IPS-20b (cell line): ENCODE measurements at regions not wholly inside any gene's neighbourhood (a gene's known extent, or its start where the extent isn't known, plus 50 kb on each side); places are given as distances from the start of the nearest gene placed in this dataset.

Experiments used
- H3K27ac ChIP-seq: one replicate; pipeline ENCODE4 v1.5.1; 2013; ENCODE audit warnings: low read length
- H3K27me3 ChIP-seq: 2 replicates; pipeline ENCODE4 v1.6.1; 2013; ENCODE audit warnings: mild to moderate bottlenecking, low read length, inconsistent platforms; ENCODE audit not compliant: insufficient read depth
- H3K36me3 ChIP-seq: 2 replicates; pipeline ENCODE4 v1.6.1; 2013; ENCODE audit warnings: low read depth, mild to moderate bottlenecking, inconsistent platforms, low read length, moderate library complexity; ENCODE audit not compliant: insufficient read depth
- H3K4me1 ChIP-seq: 2 replicates; pipeline ENCODE4 v1.6.1; 2013; ENCODE audit warnings: mild to moderate bottlenecking, control low read depth, inconsistent platforms, low read length, moderate library complexity; ENCODE audit not compliant: insufficient read depth
- H3K4me3 ChIP-seq: 2 replicates; pipeline ENCODE4 v1.5.1; 2013; ENCODE audit warnings: mild to moderate bottlenecking, low read length, inconsistent platforms
- H3K9ac ChIP-seq: 2 replicates; pipeline ENCODE4 v1.6.1; 2013; ENCODE audit warnings: low read depth, mild to moderate bottlenecking, inconsistent platforms, low read length, moderate library complexity
- H3K9me3 ChIP-seq: 2 replicates; pipeline ENCODE4 v1.6.1; 2013; ENCODE audit warnings: mild to moderate bottlenecking, low read depth, low read length, inconsistent platforms; ENCODE audit not compliant: insufficient read depth

DNA sequence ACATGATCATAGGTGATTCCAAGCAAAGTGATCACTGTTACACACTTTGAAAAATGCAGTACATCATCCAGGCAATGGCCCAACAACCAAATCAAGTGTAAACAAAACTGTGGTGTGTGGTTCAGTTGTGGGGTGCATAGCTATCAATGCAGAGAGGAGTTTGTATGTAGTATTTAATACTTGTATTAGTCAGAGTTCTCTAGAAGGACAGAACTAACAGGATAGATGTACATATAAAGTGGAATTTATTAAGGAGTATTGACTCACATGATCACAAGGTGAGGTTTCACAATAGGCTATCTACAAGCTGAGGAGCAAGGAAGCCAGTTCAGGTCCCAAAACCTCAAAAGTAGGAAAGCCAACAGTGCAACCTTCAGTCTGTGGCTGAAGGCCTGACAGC is 249.3 kb upstream of the HTR2A start:
- H3K4me1 ChIP-seq: no peaks in the 10 kb centered on the region; the same call in 1 of the 2 replicates
- H3K9me3 ChIP-seq: no peaks in the 10 kb centered on the region
- H3K27me3 ChIP-seq: no peaks in the 10 kb centered on the region
- no peak overlapping the region for H3K27ac ChIP-seq
- H3K36me3 ChIP-seq: no peaks in the 10 kb centered on the region
- no peak overlapping the region for H3K4me3 ChIP-seq
- H3K9ac ChIP-seq: no peak overlapping the region

DNA sequence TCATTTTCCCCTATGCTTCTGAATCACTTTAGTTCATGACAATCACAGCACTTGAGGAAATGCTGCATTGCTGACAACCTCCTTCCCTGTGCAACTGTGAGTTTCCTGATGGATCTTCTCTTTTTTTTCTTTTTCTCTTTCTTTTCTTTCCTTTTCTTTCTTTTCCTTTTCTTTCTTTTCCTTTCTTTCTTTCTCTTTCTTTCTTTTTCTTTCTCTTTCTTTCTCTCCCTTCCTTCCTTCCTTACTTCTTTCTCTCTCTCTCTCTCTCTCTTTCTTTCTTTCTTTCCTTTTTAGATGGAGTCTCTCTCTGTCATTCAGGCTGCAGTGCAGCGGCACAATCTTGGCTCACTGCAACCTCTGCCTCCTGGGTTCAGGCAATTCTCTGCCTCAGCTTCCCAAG is 247.9 kb upstream of the HTR2A start:
- H3K9ac ChIP-seq: no peak overlapping the region
- H3K4me1 ChIP-seq: no peaks in the 10 kb centered on the region; the same call in 1 of the 2 replicates
- no peaks in the 10 kb centered on the region for H3K27me3 ChIP-seq
- no peaks in the 10 kb centered on the region for H3K9me3 ChIP-seq
- H3K27ac ChIP-seq: no peak overlapping the region
- H3K36me3 ChIP-seq: no peaks in the 10 kb centered on the region
- no peak overlapping the region for H3K4me3 ChIP-seq

DNA sequence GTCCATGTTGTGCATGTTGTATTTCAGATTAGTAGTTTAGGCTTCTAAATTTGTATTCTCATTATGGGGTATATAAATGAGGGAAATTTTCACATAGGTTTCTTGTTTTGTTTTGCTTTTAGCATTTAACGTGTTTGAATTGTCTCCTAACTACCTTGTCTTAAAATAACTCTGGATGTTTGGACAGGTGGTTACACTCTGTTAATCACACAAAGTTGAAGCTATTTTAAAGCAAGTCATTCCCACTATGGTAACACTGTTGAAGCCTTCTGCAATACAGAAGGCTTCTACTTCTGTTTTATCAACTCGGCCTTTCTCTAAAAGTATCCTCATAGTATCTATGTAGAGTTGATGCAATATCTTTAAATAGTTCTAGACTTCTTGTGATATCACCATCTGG is 245.3 kb upstream of the HTR2A start:
- H3K9me3 ChIP-seq: no peaks in the 10 kb centered on the region
- H3K9ac ChIP-seq: no peak overlapping the region
- no peak overlapping the region for H3K4me3 ChIP-seq
- no peaks in the 10 kb centered on the region; the same call in 1 of the 2 replicates for H3K4me1 ChIP-seq
- H3K36me3 ChIP-seq: no peaks in the 10 kb centered on the region
- H3K27ac ChIP-seq: no peak overlapping the region
- no peaks in the 10 kb centered on the region for H3K27me3 ChIP-seq

DNA sequence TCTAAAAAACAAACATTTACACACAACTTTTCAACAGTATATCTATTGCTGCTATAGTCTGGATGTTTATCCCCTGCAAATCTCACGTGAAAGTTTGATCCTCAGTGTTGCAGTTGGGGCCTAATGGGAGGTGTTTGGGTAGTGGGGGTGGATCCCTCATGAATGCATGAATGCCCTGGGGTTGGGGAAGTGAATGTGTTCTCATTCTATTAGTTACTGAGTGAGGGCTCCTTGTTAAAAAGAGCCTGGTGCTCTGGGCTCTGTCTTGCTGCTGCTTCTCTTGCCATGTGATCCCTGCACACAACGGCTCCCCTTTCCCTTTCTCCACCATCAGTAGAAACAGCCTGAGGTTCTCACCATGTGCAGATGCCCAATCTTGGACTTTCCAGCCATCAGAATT is 242.7 kb upstream of the HTR2A start:
- no peak overlapping the region for H3K27ac ChIP-seq
- H3K36me3 ChIP-seq: no peaks in the 10 kb centered on the region
- H3K27me3 ChIP-seq: no peaks in the 10 kb centered on the region
- no peaks in the 10 kb centered on the region for H3K9me3 ChIP-seq
- H3K9ac ChIP-seq: no peak overlapping the region
- peaks cover 6% of the 10 kb centered on the region; the same call in 1 of the 2 replicates for H3K4me1 ChIP-seq
- H3K4me3 ChIP-seq: no peak overlapping the region

DNA sequence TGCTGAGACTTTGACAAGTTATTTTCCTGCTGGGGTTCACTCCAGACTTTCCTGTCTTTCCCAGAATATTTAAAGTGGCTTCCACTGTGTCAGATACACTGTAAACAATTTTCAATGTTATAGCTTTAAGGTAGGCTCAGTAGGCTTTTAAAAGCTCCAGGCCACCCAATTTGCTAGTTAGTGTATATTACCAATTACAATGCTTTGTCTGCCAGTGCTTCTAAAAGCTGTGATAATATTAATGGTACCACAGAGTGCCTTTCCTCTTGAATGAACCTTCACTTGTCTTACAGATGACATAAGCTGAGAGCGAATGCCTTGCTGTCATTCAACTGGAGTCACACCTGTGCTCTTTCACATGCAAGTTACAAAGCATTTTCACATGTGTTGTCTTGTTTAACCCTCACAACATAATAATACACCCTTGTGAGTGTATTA is 239.7 kb upstream of the HTR2A start:
- H3K9me3 ChIP-seq: no peaks in the 10 kb centered on the region
- no peak overlapping the region for H3K9ac ChIP-seq
- H3K27me3 ChIP-seq: no peaks in the 10 kb centered on the region
- no peak overlapping the region for H3K27ac ChIP-seq
- H3K36me3 ChIP-seq: no peaks in the 10 kb centered on the region
- no peak overlapping the region for H3K4me3 ChIP-seq
- peaks cover 6% of the 10 kb centered on the region; the same call in 1 of the 2 replicates for H3K4me1 ChIP-seq

DNA sequence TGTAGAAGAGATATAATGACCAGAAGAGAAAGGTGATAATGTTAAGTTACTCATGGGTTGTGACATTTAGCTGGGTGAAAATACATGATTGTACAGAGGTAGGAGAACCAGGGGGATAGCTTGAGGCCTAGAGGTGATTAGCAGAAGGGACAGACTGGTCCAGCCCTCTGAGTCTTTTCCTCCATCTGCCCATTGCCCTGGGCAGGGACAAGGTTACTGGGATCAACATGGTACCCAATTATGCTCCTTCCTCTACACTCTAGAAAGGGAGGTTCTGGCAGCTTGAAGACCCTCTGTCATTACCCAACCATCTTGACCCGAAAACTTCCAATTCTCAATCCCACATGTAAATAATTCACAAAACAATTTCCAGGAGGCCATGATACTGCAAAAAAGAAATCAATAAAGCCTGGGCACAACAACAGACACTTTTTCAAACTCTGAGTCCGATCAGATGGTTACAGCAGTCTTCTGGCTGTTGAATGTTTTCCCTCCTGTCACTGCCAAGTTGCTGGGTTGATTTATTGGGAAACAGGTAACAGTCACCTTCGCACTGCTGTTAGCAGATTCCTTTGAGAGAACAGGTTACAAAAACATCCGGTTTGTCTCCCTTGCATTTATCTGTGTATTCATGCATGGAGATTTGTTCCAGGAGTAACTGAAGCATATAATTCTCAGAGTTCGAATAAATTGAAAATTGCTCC is 239.1 kb upstream of the HTR2A start:
- peaks cover 6% of the 10 kb centered on the region; the same call in 1 of the 2 replicates for H3K4me1 ChIP-seq
- H3K27me3 ChIP-seq: no peaks in the 10 kb centered on the region
- H3K9ac ChIP-seq: no peak overlapping the region
- H3K4me3 ChIP-seq: no peak overlapping the region
- no peaks in the 10 kb centered on the region for H3K9me3 ChIP-seq
- no peaks in the 10 kb centered on the region for H3K36me3 ChIP-seq
- no peak overlapping the region for H3K27ac ChIP-seq

DNA sequence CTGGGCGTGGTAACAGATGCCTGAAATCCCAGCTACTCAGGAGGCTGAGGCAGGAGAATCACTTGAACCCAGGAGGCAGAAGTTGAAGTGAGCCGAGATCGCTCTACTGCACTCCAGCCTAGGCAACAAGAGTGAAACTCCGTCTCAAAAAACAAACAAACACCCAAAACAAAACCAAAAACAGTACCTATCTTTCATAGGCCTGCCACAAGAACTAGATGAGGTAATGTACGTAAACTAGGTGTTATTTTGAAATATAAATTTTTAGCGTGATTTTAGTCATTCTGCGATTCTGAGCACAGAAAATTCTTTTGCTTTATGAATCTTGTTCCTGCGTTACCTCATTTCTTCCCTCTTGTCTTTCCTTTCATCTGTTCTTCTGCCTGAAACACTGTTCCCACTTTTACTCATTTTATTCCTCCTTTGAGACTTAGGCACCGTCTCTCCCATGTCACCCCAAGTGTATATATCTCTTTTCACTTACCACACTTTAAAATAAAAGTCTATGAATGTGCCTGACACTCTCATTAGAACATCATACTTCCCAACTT is 238.2 kb upstream of the HTR2A start:
- H3K27ac ChIP-seq: no peak overlapping the region
- no peaks in the 10 kb centered on the region for H3K9me3 ChIP-seq
- H3K4me3 ChIP-seq: no peak overlapping the region
- H3K27me3 ChIP-seq: no peaks in the 10 kb centered on the region
- H3K4me1 ChIP-seq: peaks cover 6% of the 10 kb centered on the region; the same call in 1 of the 2 replicates
- no peaks in the 10 kb centered on the region for H3K36me3 ChIP-seq
- H3K9ac ChIP-seq: no peak overlapping the region

DNA sequence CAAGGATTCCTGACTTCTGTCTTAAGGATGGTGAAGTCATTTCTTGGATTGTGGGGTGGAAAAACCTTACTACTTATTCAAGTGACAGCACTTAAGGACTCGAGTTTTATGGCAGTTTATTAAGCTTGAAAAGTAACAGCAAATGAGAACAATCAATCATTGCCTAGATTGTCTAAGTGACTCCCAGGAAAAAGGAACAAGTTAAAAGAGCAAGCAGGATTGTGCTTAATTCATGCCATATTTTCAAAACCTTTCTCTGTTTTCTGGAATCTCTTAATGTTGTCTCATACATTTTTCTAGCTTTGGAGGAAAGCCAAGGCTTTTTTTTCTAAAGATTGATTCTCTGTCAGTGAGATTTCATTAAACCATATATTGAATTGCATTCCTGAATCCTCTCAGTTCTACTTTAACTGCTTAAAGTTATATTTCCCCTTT is 236.2 kb upstream of the HTR2A start:
- Histone ChIP-seq H3K9ac (no peak overlapping the region), H3K4me1 (peaks cover 6% of the 10 kb centered on the region; the same call in 1 of the 2 replicates), H3K36me3 (no peaks in the 10 kb centered on the region), H3K9me3 (no peaks in the 10 kb centered on the region), H3K4me3 (no peak overlapping the region), H3K27me3 (no peaks in the 10 kb centered on the region), H3K27ac (no peak overlapping the region)

DNA sequence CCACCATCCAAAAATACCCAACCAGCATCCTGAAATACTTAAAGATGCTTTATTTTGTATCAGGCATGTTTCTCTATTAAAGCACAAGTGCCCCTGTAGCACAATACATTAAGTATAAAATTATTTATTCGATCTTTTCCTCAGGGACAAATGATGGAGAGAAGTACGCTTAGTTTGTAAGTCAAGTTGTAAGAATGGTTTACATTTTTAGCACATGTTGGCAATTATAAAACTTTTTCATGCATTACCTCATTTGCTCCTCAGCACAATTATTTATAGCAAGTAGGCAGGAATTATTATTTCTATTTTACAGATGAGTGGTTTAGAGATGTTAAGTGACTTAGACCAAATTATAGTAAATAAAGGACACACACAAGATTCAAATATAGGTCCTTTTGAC is 232.6 kb upstream of the HTR2A start:
- Histone ChIP-seq H3K27ac (no peak overlapping the region), H3K9ac (no peak overlapping the region), H3K36me3 (no peaks in the 10 kb centered on the region), H3K27me3 (no peaks in the 10 kb centered on the region), H3K4me1 (no peaks in the 10 kb centered on the region), H3K4me3 (no peak overlapping the region), H3K9me3 (no peaks in the 10 kb centered on the region)

DNA sequence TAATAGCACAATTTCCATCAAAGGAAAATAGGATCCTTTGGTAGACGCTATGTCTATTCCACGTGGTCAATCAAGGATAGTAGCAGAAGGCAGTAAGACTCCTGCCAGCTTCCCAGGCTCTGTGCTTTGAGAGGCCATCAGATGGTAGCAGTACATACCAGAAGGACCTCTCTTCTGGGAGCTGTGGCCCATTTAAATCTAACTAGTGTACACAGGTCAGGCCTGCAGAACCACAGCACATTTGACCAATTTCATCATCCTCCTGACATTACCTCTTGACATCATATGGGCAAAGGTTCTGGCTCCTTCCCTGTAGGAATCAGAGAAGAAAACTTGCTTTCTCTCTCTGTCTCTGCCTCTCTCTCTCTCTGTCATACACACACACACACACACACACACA is 229.6 kb upstream of the HTR2A start:
- Histone ChIP-seq H3K36me3 (no peaks in the 10 kb centered on the region), H3K27me3 (no peaks in the 10 kb centered on the region), H3K9me3 (no peaks in the 10 kb centered on the region), H3K27ac (no peak overlapping the region), H3K4me1 (no peaks in the 10 kb centered on the region; the same call in 1 of the 2 replicates), H3K9ac (no peak overlapping the region), H3K4me3 (no peak overlapping the region)

DNA sequence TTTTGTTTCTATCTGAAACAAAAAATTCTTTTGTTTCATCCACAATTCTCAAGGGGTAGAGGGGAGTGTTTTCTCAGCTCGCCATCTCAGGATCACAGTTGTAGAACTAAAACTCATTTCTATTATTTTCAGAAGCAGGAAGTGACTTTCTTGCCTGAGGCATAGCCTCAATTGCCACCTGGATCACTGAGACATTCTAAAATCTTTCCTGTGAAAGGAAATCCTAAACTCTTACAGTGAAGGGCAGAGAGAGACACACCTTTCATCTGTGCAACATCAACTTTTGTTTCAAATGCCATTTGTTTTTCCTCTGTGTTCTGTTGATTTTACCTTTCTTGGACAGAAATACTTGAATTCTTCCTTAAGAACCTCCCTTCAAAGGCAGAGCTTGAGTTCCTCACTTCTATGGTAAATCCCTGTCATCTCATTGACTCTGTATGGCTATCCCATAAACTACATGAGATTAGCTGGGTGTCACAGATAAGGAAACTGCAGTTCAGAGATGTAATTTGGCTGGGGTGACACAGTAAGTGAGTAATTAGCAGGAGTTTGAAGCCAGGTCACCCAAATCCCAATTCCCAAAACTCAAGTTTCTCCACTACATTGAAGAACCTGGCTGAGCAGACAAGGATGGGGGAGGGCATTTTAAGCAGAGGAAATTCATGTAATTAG is 224.4 kb upstream of the HTR2A start:
- H3K27ac ChIP-seq: no peak overlapping the region
- no peaks in the 10 kb centered on the region for H3K9me3 ChIP-seq
- H3K4me3 ChIP-seq: no peak overlapping the region
- H3K27me3 ChIP-seq: no peaks in the 10 kb centered on the region
- no peak overlapping the region for H3K9ac ChIP-seq
- H3K4me1 ChIP-seq: peaks cover 14% of the 10 kb centered on the region
- no peaks in the 10 kb centered on the region for H3K36me3 ChIP-seq

DNA sequence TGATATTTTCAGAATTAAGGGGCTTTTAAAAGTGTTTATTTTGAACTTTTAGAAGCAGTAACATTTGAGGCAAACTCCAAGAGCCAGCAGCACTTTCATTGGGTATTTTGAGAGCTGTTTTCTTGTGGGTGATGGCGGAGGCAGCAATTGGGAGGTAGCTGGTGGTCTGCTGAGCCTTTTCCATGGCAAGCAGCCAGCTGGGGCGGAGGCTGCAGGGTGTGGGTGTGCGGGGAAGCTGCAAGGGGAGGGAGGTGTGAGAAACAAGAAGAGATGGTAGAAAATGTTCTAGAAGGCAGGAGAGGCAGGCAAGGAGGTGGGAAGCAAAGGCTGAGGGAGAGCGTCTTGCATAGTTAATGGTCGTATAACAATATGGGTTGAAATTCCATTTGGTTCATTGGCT is 223.4 kb upstream of the HTR2A start:
- Histone ChIP-seq H3K9ac (no peak overlapping the region), H3K27me3 (no peaks in the 10 kb centered on the region), H3K9me3 (no peaks in the 10 kb centered on the region), H3K4me3 (no peak overlapping the region), H3K36me3 (no peaks in the 10 kb centered on the region), H3K27ac (no peak overlapping the region), H3K4me1 (peaks cover 14% of the 10 kb centered on the region)
